ENCODE measurements at regions not wholly inside any gene's neighbourhood (a gene's known extent, or its start where the extent isn't known, plus 50 kb on each side); places are given as distances from the start of the nearest gene placed in this dataset.

- Histone ChIP-seq H3K9ac (replicated peaks; ENCODE audit: extremely low read depth, insufficient read depth, low read length) (no peak overlapping the region), H3K27me3 (ENCODE audit: control insufficient read depth in 2 of 2, insufficient read depth in 2 of 2, low read length in 2 of 2) (peaks cover 1 to 3% of the 10 kb centered on the region in 2 experiments), H3K79me2 (ENCODE audit: control insufficient read depth, insufficient read depth, low read length) (no peaks in the 10 kb centered on the region), H3K4me3 (replicated peaks in 1 of 3; ENCODE audit: insufficient read depth in 1 of 3, low read depth in 1 of 3, low read length in 3 of 3) (no peak overlapping the region), H2AFZ (ENCODE audit: low read depth, low read length) (no peak overlapping the region), H3K27ac (ENCODE audit: insufficient read depth, low read depth, low read length) (no peak overlapping the region), H3K9me1 (replicated peaks; ENCODE audit: control insufficient read depth, extremely low read depth, insufficient read depth, low read length) (no peaks in the 10 kb centered on the region), H3K9me3 (replicated peaks; ENCODE audit: control insufficient read depth, insufficient read depth, low read length) (no peaks in the 10 kb centered on the region), H4K20me1 (replicated peaks; ENCODE audit: control insufficient read depth, extremely low read depth, insufficient read depth, low read length) (no peaks in the 10 kb centered on the region), H3K4me1 (ENCODE audit: control insufficient read depth, extremely low read depth, insufficient read depth, low read length) (no peaks in the 10 kb centered on the region), H3K4me2 (ENCODE audit: insufficient read depth, low read length) (no peak overlapping the region), H3K36me3 (ENCODE audit: control insufficient read depth in 2 of 2, extremely low read depth in 1 of 2, insufficient read depth in 2 of 2, low read length in 2 of 2) (no peaks in the 10 kb centered on the region)
- intact Hi-C loops (cut with micrococcal nuclease): no loop called here
- dilution Hi-C loops (cut with MboI; ENCODE audit: extremely low pct_ligation_motif_present, low sequenced_read_pairs): no loop called here
- BruUV-seq (replicated peaks): no TSS peak
- FAIRE-seq: no peak
- CTCF ChIA-PET: no interaction called here
- DNase-seq (ENCODE audit: low read depth, low spot score): no peak
- TF ChIP-seq POLR2A (IDR thresholded peaks at IDR 0.05; ENCODE audit: low read depth, low read length) (no peak), MAX (IDR thresholded peaks at IDR 0.05; ENCODE audit: insufficient read depth, insufficient read length) (no peak), MYC (IDR thresholded peaks at IDR 0.05; ENCODE audit: low read depth, low read length) (no peak), JUN (IDR thresholded peaks at IDR 0.05; ENCODE audit: borderline replicate concordance, insufficient read depth, insufficient read length, low read depth) (no peak), FOS (IDR thresholded peaks at IDR 0.05; ENCODE audit: borderline replicate concordance, insufficient read depth, low read length) (no peak), CTCF (IDR thresholded peaks at IDR 0.05; ENCODE audit: extremely low read depth in 1 of 2, insufficient read depth in 1 of 2, low read depth in 1 of 2, low read length in 2 of 2) (no peak), EZH2 (IDR thresholded peaks at IDR 0.05; ENCODE audit: borderline replicate concordance, low read depth, low read length, severe bottlenecking) (no peak), POLR2AphosphoS5 (IDR thresholded peaks at IDR 0.05; ENCODE audit: insufficient read depth, low read depth, low read length) (no peak), GATA2 (IDR thresholded peaks at IDR 0.05; ENCODE audit: insufficient read depth, insufficient read length, low read depth, low read length) (no peak)
- POLR2A ChIA-PET: no interaction called here
Measured at GRCh38 chr12:63387771-63388170, 236.8 kb upstream of the AVPR1A start.

Measured in endothelial cell of umbilical vein (primary cell).